ENCODE measurements at regions not wholly inside any gene's neighbourhood (a gene's known extent, or its start where the extent isn't known, plus 50 kb on each side); places are given as distances from the start of the nearest gene placed in this dataset.
"Not testable (repeated sequence)": the region's sequence is repeated elsewhere in the genome, so short reads cannot be mapped to it uniquely, and the experiment has no call there.

DNA sequence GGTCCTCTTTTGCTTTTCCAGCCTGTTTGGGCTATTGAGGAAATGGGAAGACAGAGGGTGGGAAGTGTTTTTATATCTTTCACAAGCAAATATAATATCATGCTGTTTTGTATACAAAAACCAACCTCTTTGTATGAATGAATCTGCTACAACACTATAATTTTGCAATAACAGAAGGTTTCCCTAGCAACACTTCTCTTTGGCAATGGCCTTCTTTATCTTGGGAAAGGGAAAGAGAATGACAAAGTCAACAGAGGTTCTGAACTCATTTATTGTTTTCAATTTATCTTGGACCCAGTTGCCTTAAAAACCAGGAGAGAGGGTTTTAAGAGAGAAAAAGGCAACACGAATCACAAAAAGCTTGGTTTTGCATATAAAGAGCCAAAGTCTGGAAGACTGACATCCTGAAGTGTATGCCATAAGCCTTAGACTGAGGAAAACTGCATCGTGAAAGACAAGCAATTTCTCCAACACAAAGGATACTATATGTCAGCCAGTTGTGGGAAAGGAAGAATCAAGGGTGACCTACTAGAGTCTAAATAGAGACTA is 121.8 kb upstream of the FAM241A start:
- no peak for DNase-seq (ENCODE audit: low spot score)

DNA sequence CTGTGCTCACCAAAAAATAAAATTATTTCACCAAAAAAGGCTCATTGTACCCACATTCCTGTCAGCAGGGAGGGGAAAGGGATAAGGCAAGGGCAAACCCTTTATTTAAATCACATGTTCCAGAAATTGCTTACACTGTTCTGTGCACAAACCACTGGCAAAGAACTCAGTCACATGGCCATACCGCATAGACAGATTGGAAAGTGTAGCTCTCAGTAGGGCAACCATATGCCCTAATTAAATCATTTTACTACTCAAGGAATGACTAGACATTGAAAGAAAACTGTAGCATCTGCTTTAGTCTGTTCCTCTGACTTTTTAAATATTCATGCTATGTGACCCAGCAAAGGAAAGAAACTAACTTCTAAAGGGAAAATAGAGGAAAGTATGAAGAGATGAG is 119.2 kb upstream of the FAM241A start:
- no peak for DNase-seq (ENCODE audit: low spot score)

DNA sequence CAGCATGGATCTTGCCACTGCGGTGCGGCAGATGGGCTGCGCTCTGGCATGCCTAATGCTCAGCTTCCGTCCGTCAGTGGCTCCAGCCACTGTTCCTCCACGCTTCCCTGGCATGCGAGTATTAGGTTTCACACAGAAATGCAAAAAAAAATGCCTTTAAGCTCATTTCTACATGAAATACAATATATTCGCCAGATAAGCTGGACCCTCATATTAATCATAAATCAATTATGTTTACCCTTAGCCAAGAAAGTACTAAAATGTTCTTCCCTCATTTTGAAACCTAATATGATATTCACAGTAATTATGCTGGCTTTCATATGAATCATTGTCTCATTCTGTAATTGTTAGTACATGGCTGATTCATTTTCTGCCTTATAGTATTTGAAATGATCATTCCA is 115.5 kb upstream of the FAM241A start:
- no peak for DNase-seq (ENCODE audit: low spot score)

DNA sequence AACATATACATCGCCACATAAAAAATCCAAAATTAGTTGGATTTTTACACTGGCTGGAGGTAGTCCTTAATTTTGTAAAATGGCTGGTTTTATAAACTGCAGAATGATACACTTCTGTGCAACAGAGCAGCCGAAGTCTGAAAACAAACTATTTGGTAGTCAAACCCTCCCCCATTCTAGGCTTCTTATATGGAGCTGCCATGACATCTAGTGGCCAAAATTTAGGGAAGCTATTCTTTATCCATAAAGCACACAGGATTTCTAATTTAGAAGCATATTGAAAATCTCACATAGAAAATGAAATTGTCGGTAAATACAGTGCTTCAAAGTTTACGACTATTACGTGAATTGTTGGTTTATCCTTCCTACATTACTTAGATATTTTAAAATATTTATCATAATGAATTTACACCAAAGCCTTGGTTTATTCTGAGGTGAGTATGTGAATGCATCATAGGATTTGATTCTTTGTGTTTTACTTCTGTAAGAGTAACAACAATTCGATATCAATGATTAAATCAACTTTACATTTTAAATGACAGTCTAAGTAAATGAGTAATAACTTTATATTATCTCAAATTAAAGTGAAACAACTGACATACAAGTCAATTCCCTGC is 113.4 kb upstream of the FAM241A start:
- peak; percentile 77 for DNase-seq (ENCODE audit: low spot score)

DNA sequence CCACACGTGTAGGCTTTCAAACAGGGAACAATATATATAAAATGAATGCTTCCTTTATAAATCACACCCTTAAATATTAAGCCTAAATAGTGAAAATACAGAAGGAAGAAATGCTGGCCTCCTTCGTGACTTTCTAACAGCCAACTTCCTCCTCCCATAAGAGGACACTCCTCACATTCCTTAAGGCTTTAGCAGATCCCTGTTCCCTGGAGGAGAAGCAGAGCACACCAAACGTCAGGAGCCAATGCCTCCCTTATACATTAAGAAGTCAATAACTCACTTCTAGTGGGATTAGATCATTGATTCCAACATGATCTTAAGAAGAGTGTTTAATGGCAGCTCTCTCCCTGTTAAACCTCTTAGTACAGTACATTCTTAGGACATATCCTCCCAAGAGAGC is 108.4 kb upstream of the FAM241A start:
- no peak for DNase-seq (ENCODE audit: low spot score)

DNA sequence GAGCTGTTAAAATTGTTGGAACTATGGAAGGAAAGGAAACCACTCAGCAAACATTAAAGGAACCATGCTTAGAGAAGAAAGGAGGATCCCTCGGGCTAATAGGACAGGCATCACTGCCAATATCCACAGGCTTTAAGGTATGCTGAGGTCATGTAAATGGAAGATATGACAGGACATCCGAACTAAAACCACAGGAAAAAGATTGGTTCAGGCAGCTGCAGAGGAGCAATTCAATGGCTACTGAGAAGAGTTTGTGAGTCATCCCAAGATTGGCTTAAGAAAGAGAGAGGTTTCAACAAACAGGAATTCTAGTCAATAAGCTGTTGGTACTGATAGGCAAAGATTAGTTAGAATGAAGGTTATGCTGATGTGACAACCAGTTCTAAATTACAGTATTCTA is 106.4 kb upstream of the FAM241A start:
- DNase-seq (ENCODE audit: low spot score) = no peak

DNA sequence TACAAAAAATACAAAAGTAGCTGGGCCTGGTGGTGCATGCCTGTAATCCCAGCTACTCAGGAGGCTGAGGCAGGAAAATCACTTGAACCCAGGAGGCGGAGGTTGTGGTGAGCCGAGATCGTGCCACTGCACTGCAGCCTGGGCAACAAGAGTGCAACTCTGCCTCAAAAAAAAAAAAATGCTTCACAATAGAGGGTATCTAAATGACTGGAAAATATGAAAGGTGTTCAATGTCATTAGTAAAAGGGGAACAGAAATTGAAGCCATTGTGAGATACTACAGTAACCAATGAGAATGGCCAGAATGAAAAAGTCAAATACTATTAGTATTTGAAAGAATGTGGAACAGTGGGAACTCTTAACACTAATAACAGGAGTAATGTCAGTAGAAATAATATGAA is 96.1 kb upstream of the FAM241A start:
- not testable (repeated sequence) for DNase-seq (ENCODE audit: low spot score)

DNA sequence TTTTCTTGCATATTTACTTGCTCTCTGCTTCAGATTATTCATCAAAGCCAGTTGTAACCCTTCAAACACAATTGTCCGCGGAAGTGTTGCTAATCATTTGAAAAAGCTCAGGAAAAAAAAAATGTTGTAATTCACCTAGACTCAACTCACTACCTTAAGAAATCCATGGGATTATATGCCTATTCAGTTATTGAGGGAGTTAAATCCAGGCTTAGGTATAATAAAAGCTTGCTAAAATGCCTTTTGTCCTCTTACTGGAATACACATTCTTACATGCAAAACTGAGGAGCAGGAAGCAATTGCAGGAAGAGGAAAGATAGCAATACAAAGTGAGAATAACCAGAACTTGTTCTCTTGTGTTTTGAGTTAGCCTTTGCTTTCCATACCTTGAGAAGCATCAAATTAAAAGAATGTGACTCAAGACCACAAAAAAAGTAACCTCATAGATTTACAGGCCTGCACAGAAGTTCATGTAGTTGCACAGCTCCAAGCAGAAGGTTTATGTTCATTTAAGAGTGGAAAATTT is 91.4 kb upstream of the FAM241A start:
- DNase-seq (ENCODE audit: low spot score) = no peak

DNA sequence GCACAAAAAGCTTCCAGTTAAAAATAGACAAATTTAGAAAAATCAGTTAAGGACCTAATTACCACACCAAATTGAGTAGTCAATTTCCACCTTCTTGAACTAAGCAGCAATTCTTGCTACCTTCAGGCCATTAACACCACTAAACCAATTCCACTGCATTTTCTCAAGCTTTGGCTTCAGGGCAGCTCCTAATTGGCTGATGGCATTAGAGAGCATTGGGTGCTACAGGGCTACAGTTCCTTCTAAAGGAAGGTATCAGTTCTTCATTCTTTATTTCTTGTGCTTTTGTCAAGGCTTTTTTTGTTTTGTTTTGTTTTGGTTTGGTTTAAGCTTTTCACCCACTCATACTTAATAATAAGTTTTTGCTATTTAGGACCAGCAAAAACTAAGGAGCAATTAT is 90.2 kb upstream of the FAM241A start:
- no peak for DNase-seq (ENCODE audit: low spot score)

DNA sequence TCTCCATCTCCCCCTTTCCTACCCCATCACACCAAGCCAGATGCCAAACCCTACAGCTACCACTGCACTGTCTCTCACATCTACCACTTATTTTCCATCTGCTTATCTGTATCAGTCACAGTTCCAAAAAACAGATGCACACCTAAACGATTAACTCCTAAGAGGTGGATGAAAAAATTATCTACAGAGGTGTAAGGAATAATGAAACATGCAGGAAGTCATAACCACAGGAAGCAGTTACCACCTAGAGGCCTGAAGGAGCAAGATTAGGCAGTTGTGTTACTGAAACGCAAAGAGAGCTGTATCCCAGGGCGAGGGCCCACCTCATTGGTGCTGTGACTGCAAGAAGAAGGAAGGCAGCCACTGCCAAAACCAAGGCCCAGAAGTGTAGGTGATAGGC is 87.8 kb upstream of the FAM241A start:
- DNase-seq (ENCODE audit: low spot score) = no peak

DNA sequence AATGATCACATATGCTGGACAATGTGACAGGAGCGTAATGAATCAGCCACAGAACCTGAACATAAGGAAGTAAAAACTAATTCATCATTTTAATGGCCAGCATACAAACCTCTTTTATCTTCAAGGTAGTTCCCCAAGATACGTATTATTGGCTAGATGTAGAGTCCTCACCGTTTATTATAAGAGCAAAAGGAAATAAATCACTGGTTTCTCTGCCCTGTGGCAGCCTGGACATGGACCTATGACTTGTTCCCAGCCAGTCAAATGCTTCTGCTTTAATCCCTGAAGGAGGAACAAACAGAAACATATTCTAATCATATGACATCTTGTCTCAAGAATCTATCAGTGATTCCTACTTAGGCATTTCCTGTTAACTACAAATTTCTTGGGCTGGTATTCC is 86.8 kb upstream of the FAM241A start:
- no peak for DNase-seq (ENCODE audit: low spot score)

DNA sequence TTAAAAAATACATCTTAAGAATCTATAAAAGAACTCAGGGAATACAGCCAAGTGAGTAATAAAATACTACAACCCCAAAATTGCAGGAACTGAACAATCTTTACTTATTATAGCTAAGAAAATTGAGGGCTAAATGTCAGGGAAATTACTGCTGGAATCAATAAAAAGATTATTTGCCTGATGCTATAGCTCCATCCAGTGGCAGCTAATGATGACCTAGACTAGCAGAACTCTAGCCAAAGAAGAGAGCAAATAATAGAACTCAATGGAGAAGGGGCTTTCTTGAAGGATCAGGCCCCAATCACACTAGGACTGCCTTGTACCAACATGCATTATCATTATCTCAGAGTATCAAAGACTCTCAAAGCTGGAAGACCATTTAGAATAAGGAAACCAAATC is 85.0 kb upstream of the FAM241A start:
- DNase-seq (ENCODE audit: low spot score) = peak; percentile 59

DNA sequence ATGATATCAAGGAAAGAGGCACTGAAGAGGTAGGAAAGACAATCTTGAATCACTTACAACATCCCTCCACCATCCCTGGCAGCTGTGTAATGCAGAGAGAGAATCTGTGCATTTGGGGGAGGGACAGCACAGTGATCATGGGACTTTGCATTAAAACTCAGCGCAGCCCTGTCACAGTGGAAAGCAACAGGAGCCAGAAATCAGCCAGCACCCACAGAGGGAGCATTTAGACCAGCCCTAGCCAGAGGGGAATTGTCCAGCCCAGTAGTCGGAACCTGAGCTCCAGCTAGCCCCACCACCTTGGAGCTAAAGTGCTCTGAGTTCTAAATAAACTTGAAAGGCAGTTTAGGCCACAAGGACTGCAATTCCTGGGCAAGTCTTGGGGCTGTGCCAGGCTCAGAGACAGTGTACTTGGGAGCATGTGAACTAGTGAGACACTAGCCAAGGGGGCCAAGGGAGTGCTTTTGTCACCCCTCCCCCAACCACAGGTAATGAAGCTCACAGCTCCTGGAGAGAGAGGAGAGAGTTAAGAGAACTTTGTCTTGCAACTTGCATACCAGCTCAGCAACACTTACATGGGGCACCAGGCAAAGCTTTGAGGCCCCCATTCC is 83.9 kb upstream of the FAM241A start:
- DNase-seq (ENCODE audit: low spot score) = no peak

DNA sequence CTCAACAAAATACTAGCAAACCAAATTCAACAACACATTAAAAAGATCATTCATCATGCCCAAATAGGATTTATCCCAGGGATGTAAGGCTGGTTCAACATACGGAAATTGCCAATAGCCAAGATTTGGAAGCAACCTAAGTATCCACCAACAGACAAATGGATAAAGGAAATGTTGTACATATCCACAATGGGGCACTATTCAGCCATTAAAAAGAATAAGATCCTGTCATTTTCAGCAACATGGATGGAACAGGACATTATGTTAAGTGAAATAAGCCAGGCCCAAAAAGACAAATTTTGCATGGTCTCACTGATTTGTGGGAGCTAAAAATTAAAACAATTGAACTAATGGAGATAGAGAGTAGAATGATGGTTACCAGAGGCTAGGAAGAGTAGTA is 82.0 kb upstream of the FAM241A start:
- peak; percentile 17 for DNase-seq (ENCODE audit: low spot score)

DNA sequence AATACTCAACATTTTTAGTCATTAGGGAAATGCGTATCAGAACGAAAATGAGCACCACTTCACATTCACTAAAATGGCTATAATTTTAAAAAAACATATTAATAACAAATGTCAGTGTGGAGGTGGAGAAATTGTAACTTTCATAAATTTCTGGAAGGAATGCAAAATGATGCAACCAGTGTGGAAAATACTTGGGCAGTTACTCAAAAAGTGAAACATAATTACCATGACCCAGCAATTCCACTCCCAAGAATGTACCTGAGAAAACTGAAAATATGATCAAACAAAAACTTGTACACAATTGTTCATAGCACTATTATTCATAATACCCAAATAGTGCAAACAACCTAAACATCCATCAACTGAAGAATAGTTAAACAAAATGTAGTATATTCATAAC is 76.1 kb upstream of the FAM241A start:
- DNase-seq (ENCODE audit: low spot score) = no peak

DNA sequence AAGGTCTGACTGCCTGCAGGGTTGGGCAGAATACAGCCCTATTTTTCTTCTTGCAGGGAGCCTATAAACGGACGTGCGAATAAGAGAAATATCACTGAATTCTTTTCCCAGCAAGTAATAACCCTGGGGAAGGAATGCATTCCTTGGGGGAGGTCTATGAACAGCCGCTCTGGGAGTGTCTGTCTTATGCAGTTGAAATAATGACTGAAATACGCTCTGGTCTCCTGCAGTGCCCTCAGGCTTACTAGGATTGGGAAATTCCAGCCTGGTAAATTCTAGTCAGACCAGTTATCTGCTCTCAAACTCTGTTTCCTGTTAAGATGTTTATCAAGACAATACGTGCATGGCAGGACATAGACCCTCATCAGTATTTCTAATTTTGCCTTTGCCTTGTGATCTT is 72.1 kb upstream of the FAM241A start:
- no peak for DNase-seq (ENCODE audit: low spot score)

DNA sequence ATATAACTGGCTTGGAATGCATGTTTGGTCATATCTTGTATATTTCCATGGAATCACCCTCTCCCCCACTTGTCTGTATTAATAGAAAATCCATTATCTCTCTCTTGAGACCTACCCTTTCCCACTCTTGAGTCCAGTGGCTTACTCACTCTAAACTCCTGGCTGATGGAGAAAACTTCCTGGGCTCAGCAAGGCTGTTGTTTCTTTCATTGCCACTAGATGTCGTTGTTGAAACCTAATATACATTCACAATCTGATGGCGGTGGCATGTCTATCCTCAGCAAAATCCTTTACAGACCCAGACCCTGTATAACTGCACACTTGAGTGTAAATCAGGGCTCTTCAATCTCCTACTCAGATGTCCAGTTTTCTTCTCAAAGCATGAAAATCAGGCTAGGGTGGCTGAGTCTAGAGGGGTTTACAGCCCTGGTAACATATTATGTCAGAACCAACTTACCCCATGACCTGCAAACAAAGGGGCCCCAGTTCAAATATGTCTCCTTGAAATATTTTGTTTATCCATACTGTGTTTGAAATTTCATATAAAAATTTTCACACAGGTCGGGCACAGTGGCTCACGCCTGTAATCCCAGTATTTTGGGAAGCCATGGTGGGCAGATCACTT is 70.0 kb upstream of the FAM241A start:
- peak; percentile 79 for DNase-seq (ENCODE audit: low spot score)

DNA sequence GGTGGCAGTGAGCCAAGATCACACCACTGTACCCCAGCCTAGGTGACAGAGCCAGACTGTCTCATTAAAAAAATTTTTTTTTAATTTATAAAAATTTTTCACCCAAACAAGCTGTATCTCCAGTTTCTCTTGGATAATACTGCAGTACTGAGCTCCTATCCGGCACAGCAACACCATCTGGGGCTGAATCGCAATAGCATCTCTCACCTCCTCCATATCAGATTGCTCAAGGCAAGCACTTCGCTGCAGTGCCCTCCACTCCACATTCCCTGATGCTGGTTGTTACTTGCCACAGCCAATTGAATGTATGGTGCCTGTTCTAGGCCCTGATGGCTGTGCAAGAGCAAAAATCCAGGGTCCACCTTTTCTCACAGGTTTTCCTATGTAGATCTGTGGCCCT is 69.3 kb upstream of the FAM241A start:
- DNase-seq (ENCODE audit: low spot score) = no peak

DNA sequence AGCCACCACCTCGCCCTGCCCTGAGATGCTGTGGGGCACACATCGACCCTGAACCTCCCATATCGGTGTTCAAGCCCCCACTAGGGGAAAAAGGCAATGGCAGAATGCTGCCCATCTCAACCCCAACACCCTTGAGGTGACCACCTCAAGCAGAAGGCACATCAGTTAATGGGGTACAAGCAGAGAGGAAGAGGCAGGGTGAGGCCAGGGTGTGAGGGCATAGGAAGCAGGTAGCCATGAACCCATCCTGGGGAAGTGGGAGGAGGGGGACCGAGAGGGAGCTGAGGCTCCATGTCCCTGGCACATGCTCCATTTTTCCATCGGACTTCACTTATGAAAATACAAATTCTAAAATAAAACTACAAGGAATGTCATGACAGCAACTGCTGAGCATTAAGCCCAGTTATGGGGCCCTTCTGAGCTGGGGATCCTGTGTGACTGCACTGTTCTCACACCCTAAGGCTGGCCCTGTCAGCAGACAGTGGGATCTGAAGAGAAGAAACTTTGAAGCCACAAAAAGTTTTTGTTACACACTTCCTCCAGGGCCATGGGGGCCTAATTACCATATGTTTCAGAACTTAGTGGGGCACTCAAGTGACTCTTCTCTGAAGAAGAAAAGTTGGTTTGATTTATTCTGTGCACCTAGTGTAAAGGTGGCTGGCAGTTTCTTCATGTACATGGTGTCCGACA is 68.2 kb upstream of the FAM241A start:
- no peak for DNase-seq (ENCODE audit: low spot score)

DNA sequence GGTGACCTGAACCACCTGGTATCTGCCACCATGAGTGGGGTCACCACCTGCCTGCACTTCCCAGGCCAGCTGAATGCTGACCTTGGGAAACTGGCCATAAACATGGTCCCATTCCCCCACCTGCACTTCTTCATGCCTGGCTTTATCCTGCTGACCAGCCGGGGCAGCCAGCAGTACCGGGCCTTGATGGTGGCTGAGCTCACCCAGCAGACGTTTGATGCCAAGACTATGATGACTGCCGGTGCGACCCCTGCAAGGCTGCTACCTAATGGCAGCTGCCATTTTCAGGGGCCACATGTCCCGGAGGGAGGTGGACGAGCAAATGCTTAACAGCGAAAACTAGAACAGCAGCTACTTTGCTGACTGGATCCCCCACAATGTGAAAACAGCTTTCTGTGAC is 67.5 kb upstream of the FAM241A start:
- DNase-seq (ENCODE audit: low spot score) = no peak

DNA sequence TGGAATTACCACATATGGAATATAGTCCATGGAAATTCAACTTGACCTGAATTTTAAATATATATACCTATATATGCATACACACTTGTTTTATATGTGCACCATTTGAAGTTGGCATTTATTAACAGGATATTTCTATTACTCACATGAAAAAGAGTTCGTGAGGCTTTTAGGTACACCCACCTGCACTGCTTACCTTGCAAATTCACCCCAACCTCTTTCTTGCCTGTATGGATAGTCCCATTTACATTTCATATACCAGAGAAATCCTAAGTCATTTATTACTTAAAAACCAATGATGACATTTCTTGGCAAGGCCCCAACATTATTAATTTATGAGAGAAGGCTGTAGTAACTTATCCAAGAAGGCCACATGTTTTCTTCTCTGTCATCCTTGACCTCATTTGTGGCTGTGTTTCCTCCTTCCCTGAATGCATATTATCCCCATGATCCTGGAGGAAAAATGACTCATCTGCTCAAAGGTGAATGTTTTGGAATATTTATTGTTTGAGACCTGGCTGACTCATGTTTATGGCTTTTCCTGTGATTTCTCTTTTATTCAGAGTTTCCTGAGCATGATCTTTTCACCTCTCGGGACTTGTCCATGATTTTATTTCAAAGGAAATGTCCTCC is 62.2 kb upstream of the FAM241A start:
- DNase-seq (ENCODE audit: low spot score) = no peak

DNA sequence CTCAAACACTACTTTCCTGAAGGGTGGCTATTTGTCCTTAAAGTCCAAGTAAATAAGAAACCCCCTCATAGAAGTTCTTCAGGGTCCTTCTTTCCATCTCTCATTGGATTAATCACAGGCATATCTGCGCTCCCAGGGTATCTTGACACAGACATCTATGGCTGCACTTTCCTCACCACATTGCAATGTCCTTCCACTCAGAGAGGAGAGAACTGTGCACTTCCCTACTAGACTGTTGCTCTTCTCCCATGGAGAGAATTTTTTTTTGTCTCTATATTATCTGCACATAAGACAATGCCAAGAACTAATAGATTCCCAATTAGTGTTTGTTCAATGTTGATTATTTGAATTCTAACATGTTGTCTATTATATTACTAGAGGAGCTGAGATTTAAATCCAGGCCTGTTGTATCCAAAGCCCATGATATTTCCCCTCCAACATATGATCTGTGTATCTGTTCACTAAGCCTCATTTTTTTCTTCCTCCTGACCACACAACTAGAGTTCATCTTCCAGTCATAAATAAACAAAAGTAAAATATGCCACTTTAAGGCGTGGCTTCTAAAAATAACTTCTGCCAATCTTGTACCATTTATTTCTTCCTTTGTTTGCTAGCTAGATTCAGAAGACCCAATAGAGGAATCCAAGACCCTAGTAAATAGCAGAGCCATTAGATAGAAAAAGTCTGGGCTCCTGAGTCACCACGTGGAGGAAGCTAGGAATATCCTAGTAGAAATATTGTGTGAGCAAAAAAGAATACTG is 61.5 kb upstream of the FAM241A start:
- DNase-seq (ENCODE audit: low spot score) = no peak

All from NAMALWA (cell line).